ENCODE measurements at regions not wholly inside any gene's neighbourhood (a gene's known extent, or its start where the extent isn't known, plus 50 kb on each side); places are given as distances from the start of the nearest gene placed in this dataset.

GRCh38 chr5:6910950-6911349 lies 197.7 kb downstream of the TENT4A start:
- TF ChIP-seq POLR2A (IDR thresholded peaks at IDR 0.05) (no peak), CTCF (IDR thresholded peaks at IDR 0.05) (no peak)

All from esophagus squamous epithelium (tissue), 4 donors.